ENCODE measurements at regions not wholly inside any gene's neighbourhood (a gene's known extent, or its start where the extent isn't known, plus 50 kb on each side); places are given as distances from the start of the nearest gene placed in this dataset.

GRCh38 chr5:143930561-143930960 lies 118.6 kb downstream of the HMHB1 start:
- TF ChIP-seq POLR2AphosphoS5 (IDR thresholded peaks at IDR 0.05) (no peak), POLR2A (IDR thresholded peaks at IDR 0.05) (no peak), EP300 (IDR thresholded peaks at IDR 0.05; ENCODE audit: low read depth) (no peak)
- TF ChIP-seq, protein P1, sequence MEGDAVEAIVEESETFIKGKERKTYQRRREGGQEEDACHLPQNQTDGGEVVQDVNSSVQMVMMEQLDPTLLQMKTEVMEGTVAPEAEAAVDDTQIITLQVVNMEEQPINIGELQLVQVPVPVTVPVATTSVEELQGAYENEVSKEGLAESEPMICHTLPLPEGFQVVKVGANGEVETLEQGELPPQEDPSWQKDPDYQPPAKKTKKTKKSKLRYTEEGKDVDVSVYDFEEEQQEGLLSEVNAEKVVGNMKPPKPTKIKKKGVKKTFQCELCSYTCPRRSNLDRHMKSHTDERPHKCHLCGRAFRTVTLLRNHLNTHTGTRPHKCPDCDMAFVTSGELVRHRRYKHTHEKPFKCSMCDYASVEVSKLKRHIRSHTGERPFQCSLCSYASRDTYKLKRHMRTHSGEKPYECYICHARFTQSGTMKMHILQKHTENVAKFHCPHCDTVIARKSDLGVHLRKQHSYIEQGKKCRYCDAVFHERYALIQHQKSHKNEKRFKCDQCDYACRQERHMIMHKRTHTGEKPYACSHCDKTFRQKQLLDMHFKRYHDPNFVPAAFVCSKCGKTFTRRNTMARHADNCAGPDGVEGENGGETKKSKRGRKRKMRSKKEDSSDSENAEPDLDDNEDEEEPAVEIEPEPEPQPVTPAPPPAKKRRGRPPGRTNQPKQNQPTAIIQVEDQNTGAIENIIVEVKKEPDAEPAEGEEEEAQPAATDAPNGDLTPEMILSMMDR (IDR thresholded peaks at IDR 0.05), result no peak
